ENCODE measurements at regions not wholly inside any gene's neighbourhood (a gene's known extent, or its start where the extent isn't known, plus 50 kb on each side); places are given as distances from the start of the nearest gene placed in this dataset.

- Mint-ChIP-seq H3K9me3 (no peaks in the 10 kb centered on the region), H3K4me3 (no peak overlapping the region), H3K4me1 (ENCODE audit: low read depth) (no peaks in the 10 kb centered on the region), H3K27me3 (ENCODE audit: low read depth) (peaks cover 16% of the 10 kb centered on the region), H3K27ac (no peak overlapping the region), H3K36me3 (ENCODE audit: insufficient read depth in 2 of 2) (no peaks in the 10 kb centered on the region)
- ATAC-seq (replicated peaks in 1 of 2) (no peak), DNase-seq (no peak)
Observed at GRCh38 chr14:96617635-96618034, 115.5 kb downstream of the PAPOLA start.

GRCh38 chr14:96622926-96623325, 120.7 kb downstream of the PAPOLA start:
- no peak overlapping the region for H3K27ac Mint-ChIP-seq
- H3K36me3 Mint-ChIP-seq (ENCODE audit: insufficient read depth in 2 of 2) = no peaks in the 10 kb centered on the region
- DNase-seq = no peak
- H3K27me3 Mint-ChIP-seq (ENCODE audit: low read depth) = peaks cover 7% of the 10 kb centered on the region
- no peak for ATAC-seq (replicated peaks in 1 of 2)
- no peak overlapping the region for H3K4me3 Mint-ChIP-seq
- H3K9me3 Mint-ChIP-seq = no peaks in the 10 kb centered on the region
- H3K4me1 Mint-ChIP-seq (ENCODE audit: low read depth) = no peaks in the 10 kb centered on the region

- ATAC-seq (replicated peaks in 1 of 2) (no peak), DNase-seq (no peak)
- Mint-ChIP-seq H3K27ac (no peak overlapping the region), H3K27me3 (ENCODE audit: low read depth) (peaks cover 7% of the 10 kb centered on the region), H3K9me3 (no peaks in the 10 kb centered on the region), H3K36me3 (ENCODE audit: insufficient read depth in 2 of 2) (no peaks in the 10 kb centered on the region), H3K4me1 (ENCODE audit: low read depth) (no peaks in the 10 kb centered on the region), H3K4me3 (no peak overlapping the region)
Observed at GRCh38 chr14:96623676-96624484, 121.7 kb downstream of the PAPOLA start.

- peaks cover 7% of the 10 kb centered on the region for H3K27me3 Mint-ChIP-seq (ENCODE audit: low read depth)
- DNase-seq = no peak
- H3K27ac Mint-ChIP-seq = no peak overlapping the region
- H3K4me3 Mint-ChIP-seq = no peak overlapping the region
- no peaks in the 10 kb centered on the region for H3K4me1 Mint-ChIP-seq (ENCODE audit: low read depth)
- H3K9me3 Mint-ChIP-seq = no peaks in the 10 kb centered on the region
- ATAC-seq (replicated peaks in 1 of 2) = no peak
- H3K36me3 Mint-ChIP-seq (ENCODE audit: insufficient read depth in 2 of 2) = no peaks in the 10 kb centered on the region
Observed at GRCh38 chr14:96624661-96625425, 122.7 kb downstream of the PAPOLA start.

- ATAC-seq (replicated peaks in 1 of 2) = no peak
- no peaks in the 10 kb centered on the region for H3K9me3 Mint-ChIP-seq
- DNase-seq = no peak
- peaks cover 7% of the 10 kb centered on the region for H3K27me3 Mint-ChIP-seq (ENCODE audit: low read depth)
- H3K36me3 Mint-ChIP-seq (ENCODE audit: insufficient read depth in 2 of 2) = no peaks in the 10 kb centered on the region
- no peak overlapping the region for H3K27ac Mint-ChIP-seq
- H3K4me1 Mint-ChIP-seq (ENCODE audit: low read depth) = no peaks in the 10 kb centered on the region
- H3K4me3 Mint-ChIP-seq = no peak overlapping the region
Observed at GRCh38 chr14:96625426-96625985, 123.3 kb downstream of the PAPOLA start.

GRCh38 chr14:96626121-96626768, 124.1 kb downstream of the PAPOLA start:
- Mint-ChIP-seq H3K27me3 (ENCODE audit: low read depth) (peaks cover 7% of the 10 kb centered on the region), H3K36me3 (ENCODE audit: insufficient read depth in 2 of 2) (no peaks in the 10 kb centered on the region), H3K27ac (no peak overlapping the region), H3K4me3 (peak overlapping the region in 1 of 2 donors; percentile 11), H3K9me3 (no peaks in the 10 kb centered on the region), H3K4me1 (ENCODE audit: low read depth) (no peaks in the 10 kb centered on the region)
- DNase-seq (no peak), ATAC-seq (replicated peaks in 1 of 2) (no peak)

- peak; percentile 40 to 76 for ATAC-seq (replicated peaks in 1 of 2)
Observed at GRCh38 chr14:96626916-96627315, 124.7 kb downstream of the PAPOLA start.

GRCh38 chr14:96627386-96627785, 125.2 kb downstream of the PAPOLA start:
- H3K4me1 Mint-ChIP-seq (ENCODE audit: low read depth) = no peaks in the 10 kb centered on the region
- no peak overlapping the region for H3K27ac Mint-ChIP-seq
- H3K27me3 Mint-ChIP-seq (ENCODE audit: low read depth) = peaks cover 7% of the 10 kb centered on the region
- no peak for DNase-seq
- ATAC-seq (replicated peaks in 1 of 2) = peak in 1 of 2 donors; percentile 30
- H3K36me3 Mint-ChIP-seq (ENCODE audit: insufficient read depth in 2 of 2) = no peaks in the 10 kb centered on the region
- no peak overlapping the region for H3K4me3 Mint-ChIP-seq
- no peaks in the 10 kb centered on the region for H3K9me3 Mint-ChIP-seq

More at GRCh38 chr14:96626916-96627315, 124.7 kb downstream of the PAPOLA start:
- Mint-ChIP-seq H3K4me1 (ENCODE audit: low read depth) (no peaks in the 10 kb centered on the region), H3K36me3 (ENCODE audit: insufficient read depth in 2 of 2) (no peaks in the 10 kb centered on the region), H3K9me3 (no peaks in the 10 kb centered on the region), H3K27ac (no peak overlapping the region), H3K4me3 (no peak overlapping the region), H3K27me3 (ENCODE audit: low read depth) (peaks cover 7% of the 10 kb centered on the region)
- peak in 1 of 2 donors; percentile 28 for DNase-seq

- no peak for DNase-seq
- H3K36me3 Mint-ChIP-seq (ENCODE audit: insufficient read depth in 2 of 2) = no peaks in the 10 kb centered on the region
- no peak overlapping the region for H3K4me3 Mint-ChIP-seq
- no peaks in the 10 kb centered on the region for H3K4me1 Mint-ChIP-seq (ENCODE audit: low read depth)
- no peak for ATAC-seq (replicated peaks in 1 of 2)
- no peak overlapping the region for H3K27ac Mint-ChIP-seq
- H3K27me3 Mint-ChIP-seq (ENCODE audit: low read depth) = peaks cover 7% of the 10 kb centered on the region
- no peaks in the 10 kb centered on the region for H3K9me3 Mint-ChIP-seq
Observed at GRCh38 chr14:96627811-96628775, 125.9 kb downstream of the PAPOLA start.

- H3K9me3 Mint-ChIP-seq = no peaks in the 10 kb centered on the region
Observed at GRCh38 chr14:96629082-96629481, 126.9 kb downstream of the PAPOLA start.

GRCh38 chr14:96629558-96630222, 127.5 kb downstream of the PAPOLA start:
- Mint-ChIP-seq H3K9me3 (no peaks in the 10 kb centered on the region), H3K36me3 (ENCODE audit: insufficient read depth in 2 of 2) (no peaks in the 10 kb centered on the region), H3K4me1 (ENCODE audit: low read depth) (no peaks in the 10 kb centered on the region), H3K4me3 (no peak overlapping the region), H3K27ac (no peak overlapping the region), H3K27me3 (ENCODE audit: low read depth) (peaks cover 7% of the 10 kb centered on the region)
- no peak for ATAC-seq (replicated peaks in 1 of 2)
- DNase-seq = no peak

More at GRCh38 chr14:96629082-96629481, 126.9 kb downstream of the PAPOLA start:
- H3K27me3 Mint-ChIP-seq (ENCODE audit: low read depth) = peaks cover 7% of the 10 kb centered on the region
- H3K36me3 Mint-ChIP-seq (ENCODE audit: insufficient read depth in 2 of 2) = no peaks in the 10 kb centered on the region
- H3K4me1 Mint-ChIP-seq (ENCODE audit: low read depth) = no peaks in the 10 kb centered on the region
- no peak for DNase-seq
- ATAC-seq (replicated peaks in 1 of 2) = no peak
- H3K27ac Mint-ChIP-seq = no peak overlapping the region
- H3K4me3 Mint-ChIP-seq = no peak overlapping the region

- Mint-ChIP-seq H3K27me3 (ENCODE audit: low read depth) (peaks cover 7% of the 10 kb centered on the region), H3K27ac (no peak overlapping the region), H3K36me3 (ENCODE audit: insufficient read depth in 2 of 2) (no peaks in the 10 kb centered on the region), H3K4me3 (no peak overlapping the region), H3K9me3 (no peaks in the 10 kb centered on the region), H3K4me1 (ENCODE audit: low read depth) (no peaks in the 10 kb centered on the region)
- ATAC-seq (replicated peaks in 1 of 2) = no peak
- no peak for DNase-seq
Observed at GRCh38 chr14:96630281-96630680, 128.1 kb downstream of the PAPOLA start.
